H1 (cell line): ENCODE measurements at regions not wholly inside any gene's neighbourhood (a gene's known extent, or its start where the extent isn't known, plus 50 kb on each side); places are given as distances from the start of the nearest gene placed in this dataset.

Experiments used
- CTCF ChIA-PET: fragments of 300-600 bp; sonication (Branson Sonifier 250); formaldehyde crosslinking; loops from one replicate; lab custom pipeline; 2021; ENCODE audit not compliant: partially characterized antibody; lab: Charles Lee
- POLR2A ChIA-PET: fragments of 300-600 bp; sonication (Branson Sonifier 250); formaldehyde crosslinking; loops from one replicate; lab custom pipeline; 2021; ENCODE audit warnings: inconsistent platforms; ENCODE audit not compliant: partially characterized antibody; lab: Charles Lee
- DNase-seq, 2 experiments: peaks; one replicate each; pipeline versions ENCODE4 v3.0.0 to v3.0.0-alpha.2; 2010 to 2022; ENCODE audit warnings: low spot score in 2 of 2, low read depth in 1 of 2, mixed read lengths in 1 of 2
- FAIRE-seq: peaks from 2 replicates; lab custom pipeline; 2011; peaks lifted over from hg19 to GRCh38; lab: Jason Lieb, UNC
- H2AFZ ChIP-seq: 2 replicates; pipeline ENCODE4 v1.8.1; 2012; ENCODE audit warnings: low read length, inconsistent platforms
- H2AK5ac ChIP-seq: 2 replicates; pipeline ENCODE4 v1.6.1; 2013; ENCODE audit warnings: low read depth, low read length
- H2BK120ac ChIP-seq: replicated peaks from 2 replicates; pipeline ENCODE3; 2013; ENCODE audit warnings: low read depth, low read length, inconsistent platforms
- H2BK12ac ChIP-seq: 2 replicates; pipeline ENCODE4 v1.6.1; 2013; ENCODE audit warnings: low read depth, low read length
- H2BK15ac ChIP-seq: 2 replicates; pipeline ENCODE4 v1.6.1; 2013; ENCODE audit warnings: low read length
- H2BK20ac ChIP-seq: 2 replicates; pipeline ENCODE4 v1.6.1; 2013; ENCODE audit warnings: low read length
- H2BK5ac ChIP-seq: 2 replicates; pipeline ENCODE4 v1.6.1; 2013; ENCODE audit warnings: low read depth, low read length
- H3K14ac ChIP-seq: 2 replicates; pipeline ENCODE4 v1.6.1; 2013; ENCODE audit warnings: inconsistent platforms; ENCODE audit not compliant: insufficient read length
- H3K18ac ChIP-seq: 2 replicates; pipeline ENCODE4 v1.6.1; 2013; ENCODE audit warnings: low read length; ENCODE audit errors: extremely low read depth
- H3K23ac ChIP-seq: 2 replicates; pipeline ENCODE4 v1.6.1; 2013; ENCODE audit warnings: inconsistent platforms; ENCODE audit not compliant: insufficient read length
- H3K23me2 ChIP-seq: 2 replicates; pipeline ENCODE4 v1.6.1; 2013; ENCODE audit warnings: low read depth, low read length
- H3K27ac ChIP-seq: 2 replicates; pipeline ENCODE4 v1.6.1; 2011; ENCODE audit warnings: low read depth, low read length, inconsistent platforms
- H3K27me3 ChIP-seq, 4 experiments: replicated peaks in 1 of 4; 1 replicate in 1 of 4; 2 replicates in 3 of 4; pipeline versions ENCODE4 v1.6.1 to v1.8.1; 2011 to 2013; ENCODE audit warnings: low read length in 3 of 4, mild to moderate bottlenecking in 3 of 4, inconsistent platforms in 2 of 4, mixed read lengths in 2 of 4, moderate library complexity in 1 of 4; ENCODE audit not compliant: control insufficient read depth in 3 of 4, insufficient read depth in 3 of 4; ENCODE audit errors: extremely low read depth in 1 of 4
- H3K36me3 ChIP-seq, 4 experiments: 2 replicates each; pipeline versions ENCODE4 v1.6.1 to v1.8.1; 2011 to 2013; ENCODE audit warnings: mild to moderate bottlenecking in 4 of 4, low read length in 3 of 4, moderate library complexity in 2 of 4, control low read depth in 1 of 4, inconsistent platforms in 1 of 4; ENCODE audit not compliant: insufficient read depth in 4 of 4, control insufficient read depth in 2 of 4
- H3K4ac ChIP-seq: replicated peaks from 2 replicates; pipeline ENCODE3; 2013; ENCODE audit warnings: low read length, low read depth, mixed read lengths, inconsistent platforms; ENCODE audit not compliant: insufficient read length
- H3K4me1 ChIP-seq, 4 experiments: replicated peaks in 1 of 4; 1 replicate in 1 of 4; 2 replicates in 3 of 4; pipeline versions ENCODE4 v1.6.1 to v1.8.1; 2011 to 2013; ENCODE audit warnings: low read length in 3 of 4, inconsistent platforms in 2 of 4, mixed read lengths in 1 of 4; ENCODE audit not compliant: insufficient read depth in 4 of 4, control insufficient read depth in 3 of 4
- H3K4me2 ChIP-seq, 2 experiments: 2 replicates each; pipeline versions ENCODE4 v1.6.1 to v1.8.1; 2011 to 2013; ENCODE audit warnings: low read depth in 2 of 2, low read length in 2 of 2, control low read depth in 1 of 2, inconsistent platforms in 1 of 2, mild to moderate bottlenecking in 1 of 2; ENCODE audit not compliant: insufficient read depth in 1 of 2
- H3K4me3 ChIP-seq, 4 experiments: fragments of 200-600, 300-600 bp in 1 of 4; sonication (generic), shearing (Covaris generic), sonication (Bioruptor Twin) in 1 of 4; 2 replicates each; pipeline versions ENCODE4 v1.5.1 to v1.8.1; 2011 to 2016; ENCODE audit warnings: low read length in 4 of 4, low read depth in 3 of 4, control low read depth in 2 of 4, inconsistent platforms in 2 of 4, mild to moderate bottlenecking in 2 of 4, mixed read lengths in 1 of 4, moderate library complexity in 1 of 4; ENCODE audit not compliant: insufficient read depth in 2 of 4; ENCODE audit errors: extremely low read depth in 1 of 4
- H3K56ac ChIP-seq: replicated peaks from 2 replicates; pipeline ENCODE3; 2013; ENCODE audit warnings: low read depth, mild to moderate bottlenecking, mixed read lengths, low read length, inconsistent platforms; ENCODE audit not compliant: insufficient read length
- H3K79me1 ChIP-seq: 2 replicates; pipeline ENCODE4 v1.6.1; 2013; ENCODE audit warnings: low read depth, low read length, control low read depth
- H3K79me2 ChIP-seq, 2 experiments: 2 replicates each; pipeline versions ENCODE4 v1.6.1 to v1.8.1; 2012 to 2013; ENCODE audit warnings: low read length in 2 of 2, mild to moderate bottlenecking in 2 of 2, inconsistent platforms in 1 of 2; ENCODE audit not compliant: insufficient read depth in 2 of 2, control insufficient read depth in 1 of 2
- H3K9ac ChIP-seq, 4 experiments: replicated peaks in 1 of 4; 1 replicate in 1 of 4; 2 replicates in 3 of 4; pipeline versions ENCODE4 v1.6.1 to v1.8.1; 2011 to 2013; ENCODE audit warnings: low read depth in 3 of 4, low read length in 3 of 4, control low read depth in 2 of 4, mild to moderate bottlenecking in 2 of 4, moderate library complexity in 2 of 4, inconsistent platforms in 1 of 4; ENCODE audit errors: extremely low read depth in 1 of 4
- H3K9me3 ChIP-seq, 2 experiments: 2 replicates each; pipeline versions ENCODE4 v1.6.1 to v1.8.1; 2012 to 2013; ENCODE audit warnings: mild to moderate bottlenecking in 2 of 2, moderate library complexity in 2 of 2, control low read depth in 1 of 2, inconsistent platforms in 1 of 2, low read depth in 1 of 2, low read length in 1 of 2, mixed read lengths in 1 of 2; ENCODE audit not compliant: insufficient read depth in 2 of 2
- H4K20me1 ChIP-seq, 2 experiments: replicated peaks in 1 of 2; 2 replicates each; pipeline versions ENCODE3 to v1.8.1; 2011 to 2013; ENCODE audit warnings: inconsistent platforms in 2 of 2, low read length in 2 of 2, mild to moderate bottlenecking in 1 of 2; ENCODE audit not compliant: insufficient read depth in 2 of 2, control insufficient read depth in 1 of 2
- H4K5ac ChIP-seq: 2 replicates; pipeline ENCODE4 v1.6.1; 2013; ENCODE audit warnings: low read length, low read depth, mixed read lengths, inconsistent platforms; ENCODE audit not compliant: insufficient read length
- H4K8ac ChIP-seq: 2 replicates; pipeline ENCODE4 v1.8.0; 2013; ENCODE audit warnings: mild to moderate bottlenecking, moderate library complexity, low read length, inconsistent platforms; ENCODE audit not compliant: insufficient read depth; ENCODE audit errors: extremely low read depth
- H4K91ac ChIP-seq: replicated peaks from 2 replicates; pipeline ENCODE3; 2013; ENCODE audit warnings: low read length, mixed read lengths, inconsistent platforms; ENCODE audit not compliant: insufficient read length
- ASH2L ChIP-seq: fragments of 200-600, 300-600 bp; sonication (generic); IDR thresholded peaks from one replicate; pipeline ENCODE4 v1.7.1; 2017; ENCODE audit warnings: low read length
- BCL11A ChIP-seq, 2 experiments: IDR thresholded peaks; one replicate each; pipeline ENCODE4 v1.6.1; 2011; ENCODE audit warnings: low read depth in 2 of 2, low read length in 2 of 2, mild to moderate bottlenecking in 2 of 2
- CEBPB ChIP-seq: IDR thresholded peaks from 2 replicates; pipeline ENCODE4 v1.6.1; 2012; ENCODE audit warnings: low read depth, low read length
- HDAC2 ChIP-seq, 2 experiments: fragments of 300-600 bp in 1 of 2; sonication (generic) in 1 of 2; IDR thresholded peaks; 2 replicates each; pipeline ENCODE4 v1.6.1; 2011 to 2012; ENCODE audit warnings: low read depth in 2 of 2, low read length in 2 of 2, mild to moderate bottlenecking in 2 of 2, moderate library complexity in 2 of 2, borderline replicate concordance in 1 of 2, inconsistent platforms in 1 of 2
- HDAC6 ChIP-seq: IDR thresholded peaks from one replicate; pipeline ENCODE4 v1.7.1; 2012; ENCODE audit warnings: low read depth, mild to moderate bottlenecking, inconsistent platforms, low read length, moderate library complexity
- NANOG ChIP-seq: IDR thresholded peaks from 2 replicates; pipeline ENCODE4 v1.6.1; 2011; ENCODE audit warnings: low read length, low read depth, mild to moderate bottlenecking, inconsistent platforms; ENCODE audit not compliant: insufficient read depth, poor library complexity, severe bottlenecking
- POLR2A ChIP-seq, 2 experiments: IDR thresholded peaks; 1 replicate in 1 of 2; 2 replicates in 1 of 2; pipeline ENCODE4 v1.6.1; 2011; ENCODE audit warnings: low read depth in 2 of 2, low read length in 2 of 2, mild to moderate bottlenecking in 2 of 2; ENCODE audit errors: control extremely low read depth in 1 of 2
- POU5F1 ChIP-seq: IDR thresholded peaks from 2 replicates; pipeline ENCODE4 v1.6.1; 2011; ENCODE audit warnings: low read depth, mild to moderate bottlenecking, low read length, moderate library complexity
- RNF2 ChIP-seq: fragments of 200-900, 300-1000 bp; sonication (generic); IDR thresholded peaks from 2 replicates; pipeline ENCODE4 v1.7.1; 2016; ENCODE audit warnings: borderline replicate concordance, low read depth, mild to moderate bottlenecking, antibody characterized with exemption, low read length; ENCODE audit not compliant: poor library complexity, severe bottlenecking; ENCODE audit errors: missing control alignments
- SAP30 ChIP-seq: fragments of 300-600 bp; sonication (generic); IDR thresholded peaks from 2 replicates; pipeline ENCODE4 v1.7.1; 2012; ENCODE audit warnings: low read length, moderate library complexity, mild to moderate bottlenecking, inconsistent platforms; ENCODE audit not compliant: insufficient read depth, insufficient replicate concordance
- SP1 ChIP-seq: IDR thresholded peaks from 2 replicates; pipeline ENCODE4 v1.6.1; 2011; ENCODE audit warnings: low read depth, low read length
- SP2 ChIP-seq: IDR thresholded peaks from 2 replicates; pipeline ENCODE4 v1.6.1; 2012; ENCODE audit warnings: mild to moderate bottlenecking, low read length, inconsistent platforms
- TAF1 ChIP-seq: IDR thresholded peaks from 2 replicates; pipeline ENCODE4 v1.6.1; 2011; ENCODE audit warnings: mild to moderate bottlenecking, low read depth, low read length
- WGBS, 2 experiments: shearing (Covaris generic) in 1 of 2; methylation state at CpG; one replicate each; pipeline versions ENCODE4 v1.1.6 to v1.1.7; 2013 to 2015; ENCODE audit warnings: low lambda C conversion rate in 2 of 2, mixed read lengths in 2 of 2, inconsistent platforms in 1 of 2, low coverage in 1 of 2, missing lambda C conversion rate in 1 of 2; ENCODE audit not compliant: insufficient replicate concordance in 2 of 2, insufficient coverage in 1 of 2, insufficient read length in 1 of 2; ENCODE audit errors: extremely low coverage in 1 of 2, missing lambda C conversion rate in 1 of 2; 5-methylcytosine and 5-hydroxymethylcytosine counted together
- TF ChIP-seq, protein P1 (sequence below): IDR thresholded peaks from 2 replicates; pipeline ENCODE4 v1.6.1; 2011; ENCODE audit warnings: low read length, improper control_type of control experiment

GRCh38 chr7:50146692-50147091 is 53.6 kb upstream of the ZPBP start:
- H4K91ac ChIP-seq: no peak overlapping the region
- H4K8ac ChIP-seq: no peak overlapping the region
- H3K23me2 ChIP-seq: no peaks in the 10 kb centered on the region
- no peaks in the 10 kb centered on the region for H3K79me1 ChIP-seq
- H3K4me1 ChIP-seq: no peaks in the 10 kb centered on the region
- H3K56ac ChIP-seq: no peak overlapping the region
- no peak overlapping the region for H3K4ac ChIP-seq
- DNase-seq (no peak), FAIRE-seq (no peak)
- H3K4me2 ChIP-seq: no peak overlapping the region
- H3K79me2 ChIP-seq: no peaks in the 10 kb centered on the region
- H3K36me3 ChIP-seq: no peaks in the 10 kb centered on the region
- no peak overlapping the region for H2BK15ac ChIP-seq
- no peak overlapping the region for H3K4me3 ChIP-seq
- no peak overlapping the region for H3K9ac ChIP-seq
- H3K27ac ChIP-seq: no peak overlapping the region
- no peaks in the 10 kb centered on the region for H3K9me3 ChIP-seq
- no peak overlapping the region for H2BK120ac ChIP-seq
- H2BK20ac ChIP-seq: no peak overlapping the region
- H2AFZ ChIP-seq: no peak overlapping the region
- POLR2A ChIA-PET: no interaction called here
- no peak overlapping the region for H3K18ac ChIP-seq
- no peak overlapping the region for H4K5ac ChIP-seq
- no peak overlapping the region for H2BK12ac ChIP-seq
- CTCF ChIA-PET: interaction anchor here (1.3 to 1.6 kb wide), 2 partner anchors 221 to 476 kb away, joined by 3 to 5 read pairs; no protein-coding TSS in a partner anchor
- H2AK5ac ChIP-seq: no peak overlapping the region
- H4K20me1 ChIP-seq: no peaks in the 10 kb centered on the region
- no peak overlapping the region for H3K14ac ChIP-seq
- H2BK5ac ChIP-seq: no peak overlapping the region
- H3K23ac ChIP-seq: no peak overlapping the region
- 87% methylated on average over 3 of the region's 3 CpGs; no CpG with 5 or more reads in 1 of the 2 experiments for WGBS, 2 experiments
- H3K27me3 ChIP-seq: no peaks in the 10 kb centered on the region
- TF ChIP-seq NANOG: no peak
- no peak for TF ChIP-seq SAP30
- no peak for TF ChIP-seq SP1
- TF ChIP-seq HDAC6: no peak
- no peak for TF ChIP-seq BCL11A (IDR thresholded peaks at IDR 0.05; ENCODE audit: low read depth in 2 of 2, low read length in 2 of 2)
- TF ChIP-seq TAF1: no peak
- no peak for TF ChIP-seq HDAC2 (IDR thresholded peaks at IDR 0.05; ENCODE audit: borderline replicate concordance in 1 of 2, low read depth in 2 of 2, low read length in 2 of 2)
- TF ChIP-seq, protein P1, sequence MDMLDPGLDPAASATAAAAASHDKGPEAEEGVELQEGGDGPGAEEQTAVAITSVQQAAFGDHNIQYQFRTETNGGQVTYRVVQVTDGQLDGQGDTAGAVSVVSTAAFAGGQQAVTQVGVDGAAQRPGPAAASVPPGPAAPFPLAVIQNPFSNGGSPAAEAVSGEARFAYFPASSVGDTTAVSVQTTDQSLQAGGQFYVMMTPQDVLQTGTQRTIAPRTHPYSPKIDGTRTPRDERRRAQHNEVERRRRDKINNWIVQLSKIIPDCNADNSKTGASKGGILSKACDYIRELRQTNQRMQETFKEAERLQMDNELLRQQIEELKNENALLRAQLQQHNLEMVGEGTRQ: no peak
- TF ChIP-seq SP2: no peak
- no peak for TF ChIP-seq RNF2
- TF ChIP-seq POLR2A (IDR thresholded peaks at IDR 0.05; ENCODE audit: control extremely low read depth in 1 of 2, low read depth in 2 of 2, low read length in 2 of 2): no peak
- TF ChIP-seq CEBPB: no peak
- TF ChIP-seq ASH2L: no peak
- TF ChIP-seq POU5F1: no peak
